Stimulated activated naive B cell treated with anti-CD40 and anti-IgM and Interleukin-4, amounts not matched to agents 10 μg/mL and 1 μg/mL and 100 μg/mL, for 72 hours (primary cell): ENCODE measurements at regions not wholly inside any gene's neighbourhood (a gene's known extent, or its start where the extent isn't known, plus 50 kb on each side); places are given as distances from the start of the nearest gene placed in this dataset.
"Not testable (repeated sequence)": the region's sequence is repeated elsewhere in the genome, so short reads cannot be mapped to it uniquely, and the experiment has no call there.

Experiments used
- ATAC-seq, 2 donors: fragments of 150-1000 bp; cut with Tn5 transposase; replicated peaks; 2 replicates each; pipeline ENCODE4 v1.10.0; 2021; ENCODE audit warnings: moderate library complexity in 1 of 2
- DNase-seq: peaks from one replicate; pipeline ENCODE4 v3.0.0; 2021
- H3K27ac Mint-ChIP-seq: one replicate; pipeline ENCODE4 v1.8.0; 2022; ENCODE audit warnings: mild to moderate bottlenecking, mixed read lengths
- H3K27me3 Mint-ChIP-seq, 2 donors: one replicate each; pipeline ENCODE4 v1.8.0; 2022; ENCODE audit warnings: mixed read lengths in 2 of 2
- H3K36me3 Mint-ChIP-seq, 2 donors: one replicate each; pipeline ENCODE4 v1.8.0; 2022; ENCODE audit warnings: mixed read lengths in 2 of 2, mild to moderate bottlenecking in 1 of 2
- H3K4me1 Mint-ChIP-seq, 2 donors: one replicate each; pipeline ENCODE4 v1.8.0; 2022; ENCODE audit warnings: mixed read lengths in 2 of 2, mild to moderate bottlenecking in 1 of 2
- H3K4me3 Mint-ChIP-seq, 2 donors: one replicate each; pipeline ENCODE4 v1.8.0; 2022; ENCODE audit warnings: mild to moderate bottlenecking in 2 of 2, mixed read lengths in 2 of 2, moderate library complexity in 1 of 2
- H3K9me3 Mint-ChIP-seq, 2 donors: one replicate each; pipeline ENCODE4 v1.8.0; 2022; ENCODE audit warnings: mixed read lengths in 2 of 2, mild to moderate bottlenecking in 1 of 2

- H3K27ac Mint-ChIP-seq, H3K36me3 Mint-ChIP-seq, H3K4me3 Mint-ChIP-seq, DNase-seq, H3K4me1 Mint-ChIP-seq, H3K9me3 Mint-ChIP-seq, ATAC-seq, H3K27me3 Mint-ChIP-seq: not testable (repeated sequence)
Observed at GRCh38 chr2:111287646-111288568, 167.2 kb downstream of the BCL2L11 start.

- not testable (repeated sequence) for H3K9me3 Mint-ChIP-seq, H3K27me3 Mint-ChIP-seq, H3K4me3 Mint-ChIP-seq, H3K27ac Mint-ChIP-seq, ATAC-seq, H3K36me3 Mint-ChIP-seq, H3K4me1 Mint-ChIP-seq, DNase-seq
Observed at GRCh38 chr2:111290370-111290769, 169.7 kb downstream of the BCL2L11 start.

- H3K27ac Mint-ChIP-seq, DNase-seq, H3K4me1 Mint-ChIP-seq, H3K36me3 Mint-ChIP-seq, H3K27me3 Mint-ChIP-seq, H3K4me3 Mint-ChIP-seq, H3K9me3 Mint-ChIP-seq: not testable (repeated sequence)
- ATAC-seq: peak; percentile 60 to 91
Observed at GRCh38 chr2:111291566-111291965, 170.9 kb downstream of the BCL2L11 start.

GRCh38 chr2:111292232-111292968, 171.7 kb downstream of the BCL2L11 start:
- H3K27me3 Mint-ChIP-seq, H3K4me1 Mint-ChIP-seq, DNase-seq, H3K36me3 Mint-ChIP-seq, H3K4me3 Mint-ChIP-seq, H3K9me3 Mint-ChIP-seq, H3K27ac Mint-ChIP-seq: not testable (repeated sequence)
- ATAC-seq: peak in 1 of 2 donors; percentile 34

- not testable (repeated sequence) for H3K27ac Mint-ChIP-seq, H3K4me3 Mint-ChIP-seq, H3K4me1 Mint-ChIP-seq, H3K27me3 Mint-ChIP-seq, ATAC-seq, H3K36me3 Mint-ChIP-seq, H3K9me3 Mint-ChIP-seq, DNase-seq
Observed at GRCh38 chr2:111294699-111295098, 174.0 kb downstream of the BCL2L11 start.

GRCh38 chr2:111296122-111296804, 175.5 kb downstream of the BCL2L11 start:
- not testable (repeated sequence) for H3K4me3 Mint-ChIP-seq, H3K4me1 Mint-ChIP-seq, DNase-seq, H3K27ac Mint-ChIP-seq, H3K36me3 Mint-ChIP-seq, ATAC-seq, H3K9me3 Mint-ChIP-seq, H3K27me3 Mint-ChIP-seq

GRCh38 chr2:111297128-111297527, 176.4 kb downstream of the BCL2L11 start:
- H3K27ac Mint-ChIP-seq, H3K4me3 Mint-ChIP-seq, ATAC-seq, H3K9me3 Mint-ChIP-seq, DNase-seq, H3K27me3 Mint-ChIP-seq, H3K4me1 Mint-ChIP-seq, H3K36me3 Mint-ChIP-seq: not testable (repeated sequence)

- H3K36me3 Mint-ChIP-seq, ATAC-seq, H3K27me3 Mint-ChIP-seq, H3K4me3 Mint-ChIP-seq, H3K27ac Mint-ChIP-seq, H3K4me1 Mint-ChIP-seq, H3K9me3 Mint-ChIP-seq, DNase-seq: not testable (repeated sequence)
Observed at GRCh38 chr2:111298927-111299326, 178.2 kb downstream of the BCL2L11 start.

GRCh38 chr2:111299635-111300034, 178.9 kb downstream of the BCL2L11 start:
- not testable (repeated sequence) for DNase-seq, H3K27ac Mint-ChIP-seq, ATAC-seq, H3K4me3 Mint-ChIP-seq, H3K27me3 Mint-ChIP-seq, H3K4me1 Mint-ChIP-seq, H3K9me3 Mint-ChIP-seq, H3K36me3 Mint-ChIP-seq

- H3K4me3 Mint-ChIP-seq, ATAC-seq, H3K27ac Mint-ChIP-seq, H3K9me3 Mint-ChIP-seq, H3K4me1 Mint-ChIP-seq, H3K27me3 Mint-ChIP-seq, DNase-seq, H3K36me3 Mint-ChIP-seq: not testable (repeated sequence)
Observed at GRCh38 chr2:111301677-111302076, 181.0 kb downstream of the BCL2L11 start.

- not testable (repeated sequence) for H3K4me1 Mint-ChIP-seq, H3K9me3 Mint-ChIP-seq, DNase-seq, H3K4me3 Mint-ChIP-seq, ATAC-seq, H3K36me3 Mint-ChIP-seq, H3K27ac Mint-ChIP-seq, H3K27me3 Mint-ChIP-seq
Observed at GRCh38 chr2:111302397-111303218, 181.9 kb downstream of the BCL2L11 start.

GRCh38 chr2:111307302-111307701, 186.6 kb downstream of the BCL2L11 start:
- H3K9me3 Mint-ChIP-seq, DNase-seq, H3K27ac Mint-ChIP-seq, H3K27me3 Mint-ChIP-seq, H3K36me3 Mint-ChIP-seq, H3K4me1 Mint-ChIP-seq, H3K4me3 Mint-ChIP-seq, ATAC-seq: not testable (repeated sequence)

GRCh38 chr2:111309231-111310075, 188.7 kb downstream of the BCL2L11 start:
- peak; percentile 48 to 62 for ATAC-seq
- H3K27ac Mint-ChIP-seq, DNase-seq, H3K4me1 Mint-ChIP-seq, H3K9me3 Mint-ChIP-seq, H3K36me3 Mint-ChIP-seq, H3K4me3 Mint-ChIP-seq, H3K27me3 Mint-ChIP-seq: not testable (repeated sequence)
